ENCODE measurements at regions not wholly inside any gene's neighbourhood (a gene's known extent, or its start where the extent isn't known, plus 50 kb on each side); places are given as distances from the start of the nearest gene placed in this dataset.

GRCh38 chr1:213549982-213550381 lies 437.8 kb upstream of the PROX1 start:
- DNase-seq (no peak), FAIRE-seq (no peak)
- H3K9me3 ChIP-seq (ENCODE audit: control insufficient read depth in 2 of 3, insufficient read depth in 1 of 3, low read length in 3 of 3): no peaks in the 10 kb centered on the region
- no peaks in the 10 kb centered on the region for H3K4me1 ChIP-seq (ENCODE audit: control insufficient read depth in 2 of 3, insufficient read depth in 2 of 3, low read depth in 1 of 3, low read length in 3 of 3)
- no peak overlapping the region for H3K4me3 ChIP-seq (ENCODE audit: low read length in 3 of 3)
- no peak overlapping the region for H3K27ac ChIP-seq (ENCODE audit: low read depth in 2 of 2, low read length in 2 of 2)
- no peaks in the 10 kb centered on the region for H3K36me3 ChIP-seq (ENCODE audit: control insufficient read depth in 2 of 3, insufficient read depth in 3 of 3, low read length in 3 of 3)
- TF ChIP-seq CTCF (IDR thresholded peaks at IDR 0.05; ENCODE audit: borderline replicate concordance, extremely low read depth, insufficient read depth): no peak
- intact Hi-C loops (cut with DNase I): no loop called here
- H3K27me3 ChIP-seq (ENCODE audit: control insufficient read depth, insufficient read depth, low read length): no peaks in the 10 kb centered on the region
- no peak overlapping the region for H3K9ac ChIP-seq (ENCODE audit: low read length in 3 of 3)

- TF ChIP-seq CTCF (IDR thresholded peaks at IDR 0.05; ENCODE audit: borderline replicate concordance, extremely low read depth, insufficient read depth): no peak
- H3K4me3 ChIP-seq (ENCODE audit: low read length in 3 of 3): no peak overlapping the region
- DNase-seq: no peak
- H3K27me3 ChIP-seq (ENCODE audit: control insufficient read depth, insufficient read depth, low read length): no peaks in the 10 kb centered on the region
- intact Hi-C loops (cut with DNase I): no loop called here
- no peak for FAIRE-seq
- no peaks in the 10 kb centered on the region for H3K9me3 ChIP-seq (ENCODE audit: control insufficient read depth in 2 of 3, insufficient read depth in 1 of 3, low read length in 3 of 3)
- H3K9ac ChIP-seq (ENCODE audit: low read length in 3 of 3): no peak overlapping the region
- H3K27ac ChIP-seq (ENCODE audit: low read depth in 2 of 2, low read length in 2 of 2): no peak overlapping the region
- H3K4me1 ChIP-seq (ENCODE audit: control insufficient read depth in 2 of 3, insufficient read depth in 2 of 3, low read depth in 1 of 3, low read length in 3 of 3): no peaks in the 10 kb centered on the region
- no peaks in the 10 kb centered on the region for H3K36me3 ChIP-seq (ENCODE audit: control insufficient read depth in 2 of 3, insufficient read depth in 3 of 3, low read length in 3 of 3)
Measured at GRCh38 chr1:213550804-213551203, 437.0 kb upstream of the PROX1 start.

GRCh38 chr1:213552045-213552444 lies 435.7 kb upstream of the PROX1 start:
- Histone ChIP-seq H3K9me3 (ENCODE audit: control insufficient read depth in 2 of 3, insufficient read depth in 1 of 3, low read length in 3 of 3) (no peaks in the 10 kb centered on the region), H3K9ac (ENCODE audit: low read length in 3 of 3) (no peak overlapping the region), H3K4me1 (ENCODE audit: control insufficient read depth in 2 of 3, insufficient read depth in 2 of 3, low read depth in 1 of 3, low read length in 3 of 3) (no peaks in the 10 kb centered on the region), H3K4me3 (ENCODE audit: low read length in 3 of 3) (no peak overlapping the region), H3K36me3 (ENCODE audit: control insufficient read depth in 2 of 3, insufficient read depth in 3 of 3, low read length in 3 of 3) (no peaks in the 10 kb centered on the region), H3K27ac (ENCODE audit: low read depth in 2 of 2, low read length in 2 of 2) (no peak overlapping the region), H3K27me3 (ENCODE audit: control insufficient read depth, insufficient read depth, low read length) (no peaks in the 10 kb centered on the region)
- intact Hi-C loops (cut with DNase I): no loop called here
- no peak for TF ChIP-seq CTCF (IDR thresholded peaks at IDR 0.05; ENCODE audit: borderline replicate concordance, extremely low read depth, insufficient read depth)
- FAIRE-seq (no peak), DNase-seq (no peak)

GRCh38 chr1:213560226-213560625 lies 427.5 kb upstream of the PROX1 start:
- Histone ChIP-seq H3K27ac (ENCODE audit: low read depth in 2 of 2, low read length in 2 of 2) (no peak overlapping the region), H3K27me3 (ENCODE audit: control insufficient read depth, insufficient read depth, low read length) (no peaks in the 10 kb centered on the region), H3K9ac (ENCODE audit: low read length in 3 of 3) (no peak overlapping the region), H3K9me3 (ENCODE audit: control insufficient read depth in 2 of 3, insufficient read depth in 1 of 3, low read length in 3 of 3) (no peaks in the 10 kb centered on the region), H3K36me3 (ENCODE audit: control insufficient read depth in 2 of 3, insufficient read depth in 3 of 3, low read length in 3 of 3) (no peaks in the 10 kb centered on the region), H3K4me3 (ENCODE audit: low read length in 3 of 3) (no peak overlapping the region), H3K4me1 (ENCODE audit: control insufficient read depth in 2 of 3, insufficient read depth in 2 of 3, low read depth in 1 of 3, low read length in 3 of 3) (no peaks in the 10 kb centered on the region)
- intact Hi-C loops (cut with DNase I): no loop called here
- no peak for TF ChIP-seq CTCF (IDR thresholded peaks at IDR 0.05; ENCODE audit: borderline replicate concordance, extremely low read depth, insufficient read depth)
- FAIRE-seq (no peak), DNase-seq (no peak)

All from kidney (tissue), 13 donors.